ENCODE measurements at regions not wholly inside any gene's neighbourhood (a gene's known extent, or its start where the extent isn't known, plus 50 kb on each side); places are given as distances from the start of the nearest gene placed in this dataset.
A peak's percentile ranks its signal among the peaks of the same experiment; 100 is the strongest.

DNA sequence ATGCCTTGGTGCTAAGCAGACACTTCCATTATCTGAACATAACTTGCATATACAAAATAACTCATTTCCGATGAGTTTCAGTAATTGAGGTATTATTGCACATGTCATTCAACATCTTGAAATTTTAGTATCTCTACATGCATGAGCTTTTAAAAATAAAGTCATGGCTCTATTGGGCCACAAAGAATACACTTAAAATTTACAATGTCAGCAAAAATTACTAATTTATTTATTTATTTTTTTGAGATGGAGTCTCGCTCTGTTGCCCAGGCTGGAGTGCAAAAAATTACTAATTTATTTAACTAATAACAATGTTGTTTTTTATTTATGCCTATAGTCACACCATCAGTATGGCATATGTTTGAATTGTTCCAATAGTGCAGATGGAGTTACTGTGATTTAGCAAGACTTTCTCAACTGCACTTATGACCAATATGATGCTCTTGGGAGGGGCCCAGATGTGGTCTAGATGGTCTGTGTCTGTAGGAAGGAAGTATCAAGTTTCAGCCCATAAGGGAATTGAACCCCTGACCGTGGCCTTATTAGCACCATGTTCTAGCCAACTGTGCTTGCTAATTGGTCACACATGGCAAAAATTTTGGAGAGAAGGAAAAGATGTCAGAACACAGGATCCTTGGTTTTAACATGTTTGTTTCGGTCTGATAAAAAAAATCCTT, 370.7 kb upstream of the TSHZ2 start:
- Histone ChIP-seq H3K4me2 (ENCODE audit: unreplicated experiment) (no peak overlapping the region), H3K9ac (no peak overlapping the region), H3K27me3 (replicated peaks; ENCODE audit: insufficient read depth) (no peaks in the 10 kb centered on the region; the same call in 1 of the 2 replicates), H3K4me3 (no peak overlapping the region), H3K79me2 (ENCODE audit: insufficient read depth) (no peaks in the 10 kb centered on the region), H2AFZ (no peak overlapping the region), H3K9me2 (ENCODE audit: insufficient read depth) (no peaks in the 10 kb centered on the region), H3K9me3 (ENCODE audit: low read depth) (no peaks in the 10 kb centered on the region), H3K27ac (no peak overlapping the region), H3K4me1 (ENCODE audit: insufficient read depth) (no peaks in the 10 kb centered on the region), H3F3A (ENCODE audit: insufficient read depth) (no peaks in the 10 kb centered on the region), H4K20me1 (ENCODE audit: insufficient read depth) (no peaks in the 10 kb centered on the region), H3K36me3 (ENCODE audit: low read depth) (no peaks in the 10 kb centered on the region)
- DNase-seq = no peak
- 62 to 70% methylated on average over 4 of the region's 4 CpGs for WGBS, 2 experiments (ENCODE audit: low coverage in 1 of 2, low lambda C conversion rate in 2 of 2, missing lambda C conversion rate in 2 of 2)
- TF ChIP-seq EZH2phosphoT487 (IDR thresholded peaks at IDR 0.05; ENCODE audit: insufficient read depth, low read depth) = no peak
- no peak for TF ChIP-seq EZH2 (IDR thresholded peaks at IDR 0.05; ENCODE audit: insufficient read depth, poor library complexity, severe bottlenecking)
- in situ Hi-C loops (cut with MboI) = no loop called here

DNA sequence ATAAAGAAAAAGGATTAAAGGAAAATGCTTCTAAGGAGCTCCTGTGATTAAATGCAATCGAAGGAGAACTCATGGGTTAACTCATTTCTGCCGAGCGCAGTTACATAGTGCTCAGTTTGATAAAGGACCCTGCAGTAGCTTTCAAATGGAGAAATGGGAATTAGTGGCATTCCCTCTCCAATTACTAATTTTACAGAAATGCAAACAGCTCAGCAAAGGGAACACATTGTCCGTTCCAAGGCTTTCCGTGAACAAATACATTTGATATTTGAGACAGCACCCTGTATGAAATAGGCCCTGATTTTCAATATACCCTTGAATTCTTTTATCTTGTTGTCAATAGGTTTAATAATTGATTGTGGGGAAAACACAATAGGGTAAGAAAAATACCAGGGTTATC, 375.9 kb upstream of the TSHZ2 start:
- Histone ChIP-seq H2AFZ (no peak overlapping the region), H3K4me3 (no peak overlapping the region), H4K20me1 (ENCODE audit: insufficient read depth) (no peaks in the 10 kb centered on the region), H3K36me3 (ENCODE audit: low read depth) (no peaks in the 10 kb centered on the region), H3K27ac (no peak overlapping the region), H3K9me3 (ENCODE audit: low read depth) (no peaks in the 10 kb centered on the region), H3K9me2 (ENCODE audit: insufficient read depth) (no peaks in the 10 kb centered on the region), H3K79me2 (ENCODE audit: insufficient read depth) (no peaks in the 10 kb centered on the region), H3K4me1 (ENCODE audit: insufficient read depth) (no peaks in the 10 kb centered on the region; the same call in 1 of the 2 replicates), H3K27me3 (replicated peaks; ENCODE audit: insufficient read depth) (no peaks in the 10 kb centered on the region), H3F3A (ENCODE audit: insufficient read depth) (no peaks in the 10 kb centered on the region), H3K9ac (no peak overlapping the region), H3K4me2 (ENCODE audit: unreplicated experiment) (no peak overlapping the region)
- WGBS, 2 experiments (ENCODE audit: low coverage in 1 of 2, low lambda C conversion rate in 2 of 2, missing lambda C conversion rate in 2 of 2) = 92% methylated on average over 5 of the region's 5 CpGs
- no peak for TF ChIP-seq EZH2 (IDR thresholded peaks at IDR 0.05; ENCODE audit: insufficient read depth, poor library complexity, severe bottlenecking)
- TF ChIP-seq EZH2phosphoT487 (IDR thresholded peaks at IDR 0.05; ENCODE audit: insufficient read depth, low read depth) = no peak
- in situ Hi-C loops (cut with MboI) = no loop called here
- DNase-seq = no peak

DNA sequence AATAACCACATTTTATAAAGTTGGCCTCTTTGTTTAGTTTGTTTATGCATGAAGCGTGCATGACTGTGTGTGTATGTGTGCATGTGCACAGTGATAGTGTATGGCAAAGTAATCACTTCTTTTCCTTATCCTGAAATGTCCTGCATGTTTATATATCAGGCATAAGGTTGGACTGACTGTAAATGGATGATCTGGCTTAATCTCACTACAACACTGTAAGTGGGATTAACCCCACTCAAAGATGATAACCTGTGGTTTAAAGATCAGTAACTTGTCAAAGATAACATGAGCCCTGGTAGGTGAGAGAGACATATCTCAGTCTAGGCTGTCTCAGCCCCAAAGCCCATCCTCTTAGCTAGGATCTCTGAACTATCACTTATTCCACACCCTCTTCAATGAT, 376.6 kb upstream of the TSHZ2 start:
- WGBS, 2 experiments (ENCODE audit: low coverage in 1 of 2, low lambda C conversion rate in 2 of 2, missing lambda C conversion rate in 2 of 2) = 90% methylated on average over 1 of the region's 1 CpG
- Histone ChIP-seq H3K36me3 (ENCODE audit: low read depth) (no peaks in the 10 kb centered on the region), H3K79me2 (ENCODE audit: insufficient read depth) (no peaks in the 10 kb centered on the region), H3K9me3 (ENCODE audit: low read depth) (no peaks in the 10 kb centered on the region), H3F3A (ENCODE audit: insufficient read depth) (no peaks in the 10 kb centered on the region), H3K9ac (no peak overlapping the region), H3K4me1 (ENCODE audit: insufficient read depth) (no peaks in the 10 kb centered on the region; the same call in 1 of the 2 replicates), H3K27me3 (replicated peaks; ENCODE audit: insufficient read depth) (no peaks in the 10 kb centered on the region), H3K9me2 (ENCODE audit: insufficient read depth) (no peaks in the 10 kb centered on the region), H2AFZ (no peak overlapping the region), H3K27ac (no peak overlapping the region), H3K4me3 (no peak overlapping the region), H4K20me1 (ENCODE audit: insufficient read depth) (no peaks in the 10 kb centered on the region), H3K4me2 (ENCODE audit: unreplicated experiment) (no peak overlapping the region)
- TF ChIP-seq EZH2 (IDR thresholded peaks at IDR 0.05; ENCODE audit: insufficient read depth, poor library complexity, severe bottlenecking) = no peak
- TF ChIP-seq EZH2phosphoT487 (IDR thresholded peaks at IDR 0.05; ENCODE audit: insufficient read depth, low read depth) = no peak
- in situ Hi-C loops (cut with MboI) = no loop called here
- DNase-seq = no peak

DNA sequence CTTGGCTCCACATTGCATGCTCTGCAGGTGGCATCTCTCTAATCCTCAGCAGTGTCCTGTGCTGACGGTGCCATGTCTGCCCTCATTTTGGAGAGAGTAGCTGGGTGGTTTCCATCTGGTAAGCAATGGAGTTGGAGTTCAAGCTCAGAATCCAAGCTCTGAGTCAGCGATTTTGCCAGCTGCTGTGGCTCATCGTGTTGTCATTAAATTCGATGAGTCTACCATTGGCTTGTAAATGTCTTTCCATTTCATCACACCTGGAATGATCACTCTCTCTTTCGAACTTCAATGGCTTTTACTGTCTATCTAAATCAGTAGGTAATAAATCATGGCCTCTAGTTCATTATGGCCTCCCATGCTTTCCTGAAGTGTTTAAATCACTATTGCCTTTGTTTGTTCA, 378.5 kb upstream of the TSHZ2 start:
- Histone ChIP-seq H3K27ac (no peak overlapping the region), H3K27me3 (replicated peaks; ENCODE audit: insufficient read depth) (no peaks in the 10 kb centered on the region), H3K9me3 (ENCODE audit: low read depth) (no peaks in the 10 kb centered on the region), H3K79me2 (ENCODE audit: insufficient read depth) (no peaks in the 10 kb centered on the region), H3K36me3 (ENCODE audit: low read depth) (no peaks in the 10 kb centered on the region), H3K4me3 (no peak overlapping the region), H3K9me2 (ENCODE audit: insufficient read depth) (no peaks in the 10 kb centered on the region), H2AFZ (no peak overlapping the region), H3K9ac (no peak overlapping the region), H4K20me1 (ENCODE audit: insufficient read depth) (no peaks in the 10 kb centered on the region), H3F3A (ENCODE audit: insufficient read depth) (no peaks in the 10 kb centered on the region), H3K4me2 (ENCODE audit: unreplicated experiment) (no peak overlapping the region), H3K4me1 (ENCODE audit: insufficient read depth) (no peaks in the 10 kb centered on the region; the same call in 1 of the 2 replicates)
- DNase-seq = peak; percentile 77
- 3% methylated on average over 5 of the region's 5 CpGs for WGBS, 2 experiments (ENCODE audit: low coverage in 1 of 2, low lambda C conversion rate in 2 of 2, missing lambda C conversion rate in 2 of 2)
- in situ Hi-C loops (cut with MboI) = no loop called here
- TF ChIP-seq EZH2 (IDR thresholded peaks at IDR 0.05; ENCODE audit: insufficient read depth, poor library complexity, severe bottlenecking) = no peak
- no peak for TF ChIP-seq EZH2phosphoT487 (IDR thresholded peaks at IDR 0.05; ENCODE audit: insufficient read depth, low read depth)
